HS-5 (cell line): ENCODE measurements at regions not wholly inside any gene's neighbourhood (a gene's known extent, or its start where the extent isn't known, plus 50 kb on each side); places are given as distances from the start of the nearest gene placed in this dataset.
"Not testable (repeated sequence)": the region's sequence is repeated elsewhere in the genome, so short reads cannot be mapped to it uniquely, and the experiment has no call there.

Experiments used
- DNase-seq: peaks from one replicate; pipeline ENCODE4 v3.0.0-alpha.2; 2012; ENCODE audit warnings: low read depth

DNA sequence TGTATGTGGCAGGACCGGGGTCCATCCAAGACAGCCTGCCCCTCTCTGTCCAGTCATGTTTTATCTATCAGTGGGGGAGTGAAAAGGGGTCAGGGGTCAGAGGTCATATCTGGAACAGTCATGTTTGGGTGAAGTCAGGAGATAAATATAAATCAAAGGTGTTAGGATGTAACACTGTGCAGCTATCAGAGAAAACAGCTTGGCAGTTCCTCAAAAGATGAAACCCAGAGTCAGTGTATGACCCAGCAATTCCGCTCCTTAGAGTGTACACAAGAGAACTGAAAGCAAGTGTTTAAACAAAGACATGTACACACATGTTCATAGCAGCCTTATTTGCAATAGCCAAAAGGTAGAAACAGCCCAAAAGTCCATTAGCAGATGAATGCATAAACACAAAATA is 361.3 kb downstream of the FOXL1 start:
- no peak for DNase-seq

DNA sequence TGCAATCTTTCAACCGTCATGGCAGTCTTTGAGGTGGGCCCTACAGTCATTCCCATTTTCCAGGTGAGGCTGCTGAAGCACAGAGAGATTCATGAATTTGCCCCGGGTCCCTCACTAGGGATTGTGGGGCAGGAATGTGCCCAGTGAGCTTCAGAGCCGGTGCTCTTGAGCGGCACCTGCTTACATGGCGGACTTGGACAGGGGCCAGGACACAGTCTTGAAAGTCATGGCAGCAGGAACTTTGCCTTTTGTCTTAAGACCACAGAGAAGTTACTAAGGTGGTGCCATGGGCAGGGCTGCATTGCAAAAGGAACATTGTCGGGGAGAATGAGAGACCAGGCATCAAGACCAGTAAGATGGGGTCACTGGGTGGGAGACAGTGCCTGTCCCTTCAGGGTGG is 363.4 kb downstream of the FOXL1 start:
- no peak for DNase-seq

DNA sequence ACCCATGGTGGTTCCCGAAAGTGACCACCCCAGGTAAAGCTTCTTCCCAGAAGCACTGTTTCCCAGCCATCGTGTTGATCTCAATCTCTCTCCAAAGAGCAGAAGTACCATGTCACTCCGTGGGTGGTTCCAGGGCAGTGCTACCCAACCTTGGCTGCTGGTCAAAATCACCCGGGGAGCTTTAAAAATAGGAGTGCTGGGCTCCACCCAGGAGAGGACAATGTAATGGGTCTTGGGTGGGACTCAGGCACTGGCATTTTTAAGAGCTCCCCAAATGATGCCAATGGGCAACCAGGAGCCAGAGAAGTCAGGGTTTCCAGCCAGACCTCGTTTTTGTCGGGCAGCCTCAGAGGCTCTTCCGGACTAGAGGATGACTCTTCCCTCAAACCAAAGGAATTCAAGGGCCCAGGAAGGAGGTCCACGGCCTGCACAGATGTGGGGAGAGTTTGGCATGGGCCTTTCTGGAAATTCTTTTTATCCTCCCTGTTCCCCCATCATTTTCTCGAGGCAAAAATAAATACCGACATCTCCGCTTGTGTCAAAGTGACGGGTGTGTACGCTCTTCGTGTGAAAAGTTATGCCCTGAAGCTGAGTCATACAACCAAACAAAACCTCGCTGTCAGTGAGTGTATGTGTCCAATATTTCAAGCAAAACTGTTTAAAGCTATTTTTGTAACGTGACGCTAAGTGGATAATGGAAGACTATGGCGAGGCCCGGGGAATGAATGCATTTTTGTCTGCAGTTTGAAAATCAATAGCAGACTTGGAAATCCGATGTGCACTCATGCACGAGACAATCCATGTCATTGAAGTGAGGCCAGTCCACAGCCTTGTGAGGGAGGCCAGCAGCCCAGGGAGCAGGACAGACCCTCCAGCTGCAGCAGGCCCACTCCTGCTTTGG is 364.1 kb downstream of the FOXL1 start:
- DNase-seq: no peak

DNA sequence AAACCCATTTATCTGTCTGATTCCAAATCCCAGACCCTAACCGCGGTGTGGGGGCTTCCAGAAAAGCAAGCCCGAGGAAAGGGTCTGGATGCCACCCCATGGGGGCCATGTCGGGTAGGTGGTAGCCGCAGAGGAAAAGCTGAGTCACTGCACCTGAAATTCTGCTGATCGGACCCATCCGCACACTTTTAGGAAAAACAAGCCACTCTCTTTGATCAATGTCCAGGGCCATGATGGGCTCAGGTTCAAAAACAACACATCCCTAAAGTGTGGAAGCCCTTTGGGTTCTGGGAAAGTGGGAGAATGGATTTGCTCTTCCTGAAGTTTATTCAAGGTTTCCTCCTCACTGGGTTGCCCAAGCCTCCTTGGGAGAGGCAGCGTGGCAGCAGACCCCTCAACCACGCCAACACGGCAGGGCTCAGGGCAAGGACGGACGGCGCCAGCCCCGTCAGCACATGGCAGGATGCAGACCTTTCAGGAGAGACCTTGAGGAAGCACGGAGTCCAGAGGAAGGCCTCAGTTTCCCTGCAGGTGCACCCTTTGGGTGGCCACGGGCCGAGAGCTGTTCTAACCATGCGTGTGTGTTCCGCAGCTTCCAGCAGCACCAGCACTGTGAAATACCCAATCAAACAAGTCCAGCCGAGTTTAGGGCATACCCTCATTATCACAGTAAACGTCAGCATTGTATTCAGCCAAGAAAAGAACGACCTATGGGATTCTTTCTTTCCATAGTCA is 367.0 kb downstream of the FOXL1 start:
- DNase-seq: no peak

DNA sequence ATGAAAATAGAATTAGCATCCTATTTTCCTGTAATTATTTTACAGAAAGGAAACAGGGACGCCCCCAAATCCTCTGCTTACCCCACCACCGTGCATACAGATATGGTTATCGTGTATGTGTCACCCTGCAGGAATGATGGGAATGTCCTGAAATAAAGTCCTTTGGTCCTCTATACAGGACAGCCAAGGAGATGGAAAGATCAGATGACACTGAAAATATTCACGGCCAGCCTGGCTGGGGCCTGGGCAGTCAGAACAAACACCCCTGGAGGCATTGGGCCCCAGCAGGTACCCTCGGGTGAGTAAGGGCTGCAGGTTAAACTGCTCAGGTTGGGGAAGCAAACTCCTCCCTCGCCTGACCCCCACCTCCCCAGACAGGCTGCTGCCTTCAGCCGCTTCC is 368.0 kb downstream of the FOXL1 start:
- no peak for DNase-seq

DNA sequence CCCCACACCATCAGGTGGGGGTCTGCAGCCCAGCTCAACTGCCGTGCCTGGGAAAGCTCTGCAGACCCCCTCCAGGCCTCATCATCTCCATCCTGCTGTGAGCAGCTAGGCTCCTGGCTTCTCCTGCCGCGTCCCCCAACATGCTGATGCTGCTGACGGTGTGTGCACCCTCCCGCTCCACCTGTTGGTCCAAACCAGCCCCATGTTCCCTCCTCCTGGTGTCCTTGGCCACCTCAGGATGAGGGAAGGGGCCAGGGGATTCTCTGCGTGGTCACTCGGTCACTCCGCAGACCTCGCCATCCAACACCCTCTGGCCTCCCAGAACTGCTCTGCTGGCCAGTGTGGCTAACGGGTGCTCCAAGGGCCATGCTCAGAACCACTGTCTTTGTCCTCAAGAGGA is 368.6 kb downstream of the FOXL1 start:
- no peak for DNase-seq

DNA sequence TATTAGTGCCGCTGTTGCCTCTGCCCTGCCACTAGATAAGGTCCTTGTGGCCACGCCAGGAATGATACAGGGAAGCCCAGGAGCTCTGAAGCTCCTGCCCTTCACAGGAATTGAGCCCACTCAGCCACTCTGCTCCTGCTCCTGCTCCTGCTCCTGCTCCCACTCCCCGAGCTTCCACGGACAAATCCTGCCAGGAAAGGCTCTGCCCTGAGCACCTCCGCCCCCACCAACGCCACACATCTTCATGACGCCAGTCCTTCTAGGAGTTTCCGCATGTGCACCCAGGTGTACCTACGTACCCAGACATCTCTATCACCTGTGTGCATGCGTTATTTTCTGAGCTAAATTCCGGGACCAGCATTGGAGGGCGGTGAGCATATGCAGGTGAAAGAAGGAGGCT is 369.1 kb downstream of the C16orf95 start:
- no peak for DNase-seq

DNA sequence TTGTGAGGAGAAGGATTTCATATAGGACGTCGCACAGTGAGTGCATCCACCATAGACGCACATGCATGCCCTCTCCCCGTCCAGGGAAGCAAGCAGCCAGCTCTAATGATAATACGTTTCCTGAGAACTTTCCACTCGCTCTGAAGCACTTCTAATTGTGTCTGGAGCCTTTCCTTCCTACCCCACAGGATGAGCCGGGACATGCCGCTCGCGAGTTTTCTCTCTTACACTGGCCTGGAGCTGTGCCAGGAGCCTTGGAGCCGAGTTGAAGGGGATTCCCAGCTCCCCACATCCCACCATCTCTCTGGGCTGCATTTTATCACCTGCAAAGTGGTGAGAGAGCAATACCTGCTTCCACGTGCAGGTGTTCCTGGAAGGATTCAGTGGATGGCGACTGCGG is 368.1 kb downstream of the C16orf95 start:
- no peak for DNase-seq

DNA sequence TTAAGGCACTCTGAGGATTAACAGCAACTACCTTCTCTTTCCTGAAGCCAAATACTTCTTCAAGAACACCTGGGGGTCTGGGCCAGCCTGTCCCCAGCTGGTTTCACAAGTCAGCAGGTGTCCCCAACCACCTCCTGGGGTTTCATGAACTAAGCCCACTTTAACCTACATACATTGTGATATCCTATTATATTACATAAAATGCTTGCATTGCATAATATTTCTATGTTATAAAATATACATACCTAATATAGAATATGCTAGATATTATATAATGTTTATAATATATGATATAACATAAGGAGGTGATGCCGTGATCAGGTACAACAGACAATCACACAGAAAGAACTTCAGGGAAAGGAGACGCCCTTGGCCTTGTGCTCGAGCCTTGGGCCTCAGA is 367.6 kb downstream of the C16orf95 start:
- no peak for DNase-seq

DNA sequence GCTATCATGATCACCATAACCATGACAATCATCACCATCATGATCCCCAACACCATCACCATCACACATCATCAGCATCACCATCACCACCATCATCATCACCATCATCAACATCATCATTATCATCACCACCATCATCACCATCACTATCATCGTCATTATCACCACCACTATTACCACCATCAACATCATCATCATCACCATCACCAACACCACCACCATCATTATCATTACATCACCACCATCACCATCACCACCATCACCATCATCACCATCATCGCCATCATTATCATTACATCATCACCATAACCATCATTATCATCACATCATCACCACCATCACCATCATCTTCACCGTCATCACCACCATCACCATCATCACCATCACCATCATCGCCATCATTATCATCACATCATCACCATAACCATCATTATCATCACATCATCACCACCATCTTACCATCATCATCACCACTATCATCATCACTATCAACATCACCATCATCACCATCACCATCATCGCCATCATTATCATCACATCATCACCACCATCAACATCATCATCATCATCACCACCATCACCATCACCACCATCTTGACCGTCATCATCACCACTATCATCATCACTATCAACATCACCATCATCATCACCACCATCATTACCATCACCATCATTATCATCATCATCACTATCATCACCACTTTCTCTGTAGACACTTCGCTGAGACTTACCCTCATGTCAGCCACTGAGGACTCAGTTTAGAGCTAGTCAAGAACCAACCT is 366.0 kb downstream of the C16orf95 start:
- no peak for DNase-seq

DNA sequence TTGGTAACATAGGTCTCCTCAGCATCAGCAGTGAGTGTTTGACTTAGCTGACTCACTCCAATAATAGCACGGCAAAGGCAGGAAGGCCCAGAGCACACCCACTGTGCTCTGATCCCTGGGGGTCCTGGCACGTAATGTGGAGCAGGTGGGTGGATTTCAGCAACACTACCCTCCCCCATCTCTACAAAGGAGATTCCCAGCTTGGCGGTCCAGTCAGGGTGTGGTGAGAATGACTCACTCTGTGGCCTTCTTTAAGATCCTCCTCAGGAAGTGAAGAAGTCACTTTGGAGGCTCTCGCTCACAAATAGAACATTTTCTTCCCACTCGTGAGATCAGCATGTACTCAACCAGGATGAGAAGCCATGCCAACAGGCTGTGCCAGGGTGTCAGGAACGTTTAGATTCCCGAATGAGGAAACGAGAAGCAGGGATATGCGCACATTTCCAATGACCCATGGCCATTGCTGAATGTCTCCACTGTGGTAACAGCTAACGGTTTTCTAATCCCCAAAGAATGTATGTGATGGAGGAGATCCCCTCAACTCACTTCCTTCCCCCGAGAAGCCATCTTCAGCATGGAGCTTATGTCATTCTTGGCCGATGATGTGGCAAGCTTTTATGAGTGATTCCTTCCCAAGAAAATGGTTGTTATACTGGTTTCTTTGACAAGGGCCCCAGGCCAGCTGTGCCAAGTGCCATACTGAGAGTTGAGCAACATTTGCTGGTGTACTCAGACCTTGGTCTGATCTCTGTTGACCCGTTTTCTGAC is 365.2 kb downstream of the C16orf95 start:
- peak; percentile 88 for DNase-seq

DNA sequence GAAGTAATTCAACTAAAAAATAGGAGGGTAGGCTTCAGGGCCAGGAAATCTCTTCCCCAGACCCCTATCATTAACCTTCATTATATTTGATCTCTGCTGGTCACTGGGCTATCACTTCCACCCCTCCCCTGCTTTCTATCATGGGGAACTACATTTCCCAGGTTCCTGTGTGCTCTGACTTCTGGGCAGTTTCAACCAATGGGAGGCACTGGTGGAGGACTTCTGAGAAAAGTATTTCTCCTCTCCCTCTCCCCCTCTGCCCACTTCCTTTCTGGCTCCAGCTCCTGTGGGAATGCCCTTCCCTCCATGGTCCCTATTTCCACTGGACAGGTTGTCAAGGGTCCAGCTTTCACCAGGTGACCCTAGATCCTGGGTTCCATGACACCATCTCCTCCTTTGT is 364.4 kb downstream of the C16orf95 start:
- DNase-seq: no peak

DNA sequence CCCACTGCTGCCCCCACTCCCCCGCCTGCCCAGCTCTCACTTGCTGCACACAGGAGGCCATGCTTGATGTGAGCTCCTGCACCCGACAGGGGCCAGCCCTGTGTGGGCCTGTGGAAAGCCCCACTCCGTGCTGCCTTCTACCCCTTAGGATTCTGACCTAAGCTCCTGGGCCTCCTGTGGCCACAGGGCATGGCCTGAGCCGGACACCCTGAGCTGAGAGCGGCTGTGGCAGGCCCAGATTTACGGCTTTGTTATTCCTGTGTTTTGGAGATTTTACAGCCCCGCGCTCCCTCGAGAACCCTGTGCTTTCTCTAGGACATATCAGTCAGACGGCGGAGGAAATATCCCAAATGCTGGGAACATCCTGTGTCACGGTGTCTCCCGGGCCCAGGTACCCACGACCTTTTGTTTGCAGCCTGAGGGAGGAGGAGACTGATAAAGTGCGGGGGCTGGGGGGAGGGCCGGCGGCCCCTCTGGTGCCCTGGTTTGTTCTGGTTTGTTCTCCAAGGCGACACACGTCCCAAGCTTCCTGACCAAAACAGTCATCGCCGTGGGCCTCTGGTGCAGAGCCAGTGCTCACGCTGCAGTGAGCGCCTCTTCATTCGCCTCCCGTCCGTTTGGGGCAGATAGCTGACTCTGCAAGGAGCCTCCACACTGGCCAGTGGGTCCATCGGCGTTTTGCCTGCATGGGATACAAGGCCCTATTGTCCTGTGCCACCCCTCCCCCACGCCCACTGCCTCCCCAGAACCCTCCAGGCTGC is 363.4 kb downstream of the C16orf95 start:
- no peak for DNase-seq

DNA sequence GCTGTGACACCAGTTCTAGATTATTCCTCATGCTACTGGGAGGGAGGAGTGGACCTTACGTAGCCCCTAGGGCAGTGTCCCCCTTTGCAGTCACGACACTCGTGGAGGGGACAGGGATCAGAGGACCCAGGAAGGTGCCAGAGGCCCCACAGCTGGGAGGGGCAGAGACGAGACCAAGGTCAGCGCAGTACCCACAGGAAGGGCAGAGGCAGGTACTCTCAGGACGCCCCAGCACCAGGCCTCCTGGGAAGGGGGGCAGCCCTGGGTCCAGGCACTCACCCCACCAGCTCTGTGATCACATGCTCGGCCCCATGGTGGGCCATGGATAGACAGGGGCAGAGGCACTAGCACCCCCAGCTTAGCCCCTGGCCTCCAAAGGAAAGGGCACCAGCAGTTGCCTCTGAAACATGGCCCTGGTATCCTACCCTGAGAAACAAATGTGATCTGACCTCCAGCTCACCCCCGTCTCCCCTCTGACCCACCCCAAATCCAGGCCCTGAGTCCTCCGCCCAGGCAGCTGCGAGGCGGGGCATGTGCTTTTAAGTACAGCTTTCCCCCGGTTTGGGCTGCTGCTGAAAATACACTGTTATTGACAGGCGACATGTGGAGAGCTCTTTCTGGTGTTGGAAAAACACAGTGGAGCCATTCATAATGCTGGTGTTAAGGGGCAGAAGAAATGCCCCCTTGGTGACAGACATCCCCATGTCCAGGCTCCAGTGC is 361.9 kb downstream of the C16orf95 start:
- DNase-seq: no peak

DNA sequence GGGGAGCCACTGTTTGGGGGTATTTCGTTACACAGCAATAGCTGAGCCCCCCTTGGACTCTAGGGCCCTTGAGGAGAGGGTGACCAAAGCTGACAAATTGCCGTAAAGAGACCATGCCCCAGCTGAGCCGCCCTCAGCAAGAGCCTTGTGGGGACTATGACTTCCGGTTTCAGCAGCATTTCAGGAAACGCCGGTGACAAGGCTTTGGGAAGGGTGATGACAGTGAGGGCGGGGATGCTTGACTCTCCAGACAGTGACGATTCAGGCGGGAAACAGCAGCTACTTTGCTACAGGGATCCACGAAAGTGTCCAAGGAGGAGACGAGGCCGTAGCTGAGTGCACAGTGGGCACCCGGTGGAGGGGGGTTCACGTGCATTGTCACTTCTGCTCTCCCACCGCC is 360.8 kb downstream of the C16orf95 start:
- no peak for DNase-seq

DNA sequence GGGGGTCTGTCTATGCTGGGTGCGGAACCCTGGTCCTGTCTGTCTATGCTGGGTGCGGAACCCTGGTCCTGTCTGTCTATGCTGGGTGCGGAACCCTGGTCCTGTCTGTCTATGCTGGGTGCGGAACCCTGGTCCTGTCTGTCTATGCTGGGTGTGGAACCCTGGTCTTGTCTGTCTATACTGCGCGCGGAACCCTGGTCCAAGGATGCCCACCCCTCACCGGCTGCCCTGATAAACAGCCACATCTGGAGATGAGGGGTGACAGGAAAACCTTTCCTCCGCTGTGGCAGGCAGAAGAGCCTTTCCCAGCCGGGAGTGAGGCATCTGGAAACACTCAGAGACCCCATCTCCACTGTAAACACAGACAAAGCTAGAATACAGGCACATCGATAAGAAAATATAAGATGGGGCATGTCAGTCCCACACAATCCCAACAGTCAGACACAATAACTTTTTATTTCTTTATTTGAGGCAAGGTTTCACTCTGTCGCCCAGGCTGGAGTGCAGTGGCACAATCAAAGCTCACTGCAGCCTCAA is 359.5 kb downstream of the C16orf95 start:
- DNase-seq: not testable (repeated sequence)

DNA sequence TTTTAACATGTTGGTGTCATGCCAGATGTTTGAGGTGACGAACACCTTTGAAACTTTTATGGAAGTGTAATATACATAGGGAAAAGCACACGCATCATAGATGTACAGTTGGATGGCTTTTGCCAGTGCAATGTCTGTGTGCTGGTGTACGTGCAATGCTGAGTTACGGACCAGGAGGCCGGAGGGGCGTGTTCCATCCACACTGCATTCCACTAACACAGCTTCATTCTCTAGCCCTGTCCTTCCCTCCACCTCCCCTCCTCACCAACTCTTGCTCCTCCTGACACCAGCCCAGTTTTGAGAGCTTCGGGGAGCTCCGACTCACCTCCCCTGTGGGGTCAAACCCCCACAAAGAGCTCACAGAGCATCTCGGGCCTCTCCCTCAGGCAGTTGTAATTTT is 358.8 kb downstream of the C16orf95 start:
- DNase-seq: no peak

DNA sequence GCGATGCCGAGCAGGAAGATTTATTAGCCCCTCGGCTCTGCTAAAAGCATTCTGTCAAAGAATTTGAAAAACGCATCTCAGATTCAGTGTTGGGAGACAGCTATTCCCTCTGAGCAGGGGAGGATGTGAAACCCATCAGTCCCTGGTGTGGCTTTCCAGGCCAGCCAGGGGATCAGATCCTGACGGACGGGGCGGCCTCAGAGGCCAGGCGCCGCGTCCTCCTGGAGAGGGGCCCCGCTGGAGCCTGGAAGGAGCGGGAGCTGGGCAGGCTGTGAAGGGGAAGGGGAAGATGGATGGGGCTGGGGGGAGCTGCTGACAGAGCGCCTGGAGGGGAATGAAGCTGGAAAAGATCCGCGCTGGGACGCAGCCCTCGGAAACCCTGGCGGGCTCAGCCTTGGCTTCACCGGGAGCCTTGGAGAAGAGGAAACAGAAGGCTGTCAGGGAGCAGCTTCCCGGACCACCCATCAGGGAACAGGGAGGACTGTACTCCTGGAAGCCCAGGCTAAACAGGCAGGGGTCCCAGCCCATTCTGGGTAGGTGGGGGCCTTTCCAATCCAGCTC is 358.0 kb downstream of the C16orf95 start:
- DNase-seq: no peak

DNA sequence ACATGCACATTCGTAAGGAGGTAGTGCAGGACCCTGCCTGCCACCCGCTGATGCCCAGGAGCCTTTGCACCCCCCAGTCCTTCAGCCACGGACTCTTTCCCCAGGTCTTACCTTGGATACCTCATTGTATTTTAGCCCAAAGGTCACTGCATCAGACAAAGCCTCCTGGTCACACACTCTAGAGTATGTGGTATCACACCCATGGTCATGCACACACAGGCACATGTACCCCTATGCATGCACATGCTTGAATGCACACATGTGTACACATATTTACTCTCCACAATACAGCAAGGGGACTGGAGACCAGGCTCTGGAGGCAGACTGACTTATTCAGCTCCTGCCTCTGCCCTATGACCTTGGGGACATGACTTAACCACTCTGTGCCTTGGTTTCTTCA is 357.5 kb downstream of the C16orf95 start:
- no peak for DNase-seq

DNA sequence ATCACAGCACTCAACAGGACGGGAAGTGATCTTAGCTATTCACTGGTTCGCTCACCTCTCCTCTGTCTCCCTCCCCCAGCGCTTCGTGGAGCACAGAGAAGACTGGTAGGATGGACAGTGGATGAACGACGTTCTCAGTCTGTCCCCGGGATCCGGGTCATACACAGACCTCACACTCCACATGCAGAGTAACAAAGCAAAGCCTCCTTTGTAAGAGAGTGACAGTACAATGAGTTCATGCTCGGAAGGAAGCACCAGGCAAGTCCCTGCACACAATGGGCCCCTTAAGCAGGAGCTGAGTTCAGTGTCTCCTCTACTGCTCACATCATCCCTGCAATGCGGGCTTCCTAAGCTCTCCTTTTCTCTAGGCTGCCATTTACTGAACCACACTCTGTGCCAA is 356.9 kb downstream of the C16orf95 start:
- DNase-seq: no peak
